ENCODE measurements at regions not wholly inside any gene's neighbourhood (a gene's known extent, or its start where the extent isn't known, plus 50 kb on each side); places are given as distances from the start of the nearest gene placed in this dataset.
A peak's percentile ranks its signal among the peaks of the same experiment; 100 is the strongest.

GRCh38 chr13:84649853-84650252 is 767.6 kb upstream of the SLITRK1 start:
- no TSS peak for BruUV-seq (replicated peaks)
- H3K79me1 ChIP-seq (ENCODE audit: low read depth in 1 of 2, low read length in 2 of 2): no peaks in the 10 kb centered on the region
- intact Hi-C loops (cut with micrococcal nuclease): no loop called here
- in situ Hi-C loops (cut with MboI; ENCODE audit: low sequenced_read_pairs): no loop called here
- H3K4me3 ChIP-seq (ENCODE audit: insufficient read depth, low read depth, low read length): no peak overlapping the region
- CTCF ChIA-PET: interaction anchor here (0.6 kb wide), 1 partner anchor 717 kb away, joined by 3 read pairs; no protein-coding TSS in a partner anchor
- peaks cover 3% of the 10 kb centered on the region; the same call in 1 of the 2 replicates for H3K4me1 ChIP-seq (ENCODE audit: control insufficient read depth, insufficient read depth, low read length)
- peak overlapping the region; percentile 38 for H2BK5ac ChIP-seq (ENCODE audit: low read depth, low read length, poor library complexity, severe bottlenecking)
- H3K4me2 ChIP-seq (ENCODE audit: low read depth, low read length): no peak overlapping the region
- H4K20me1 ChIP-seq (ENCODE audit: insufficient read depth, low read length): no peaks in the 10 kb centered on the region
- no peak overlapping the region for H2AFZ ChIP-seq (replicated peaks; ENCODE audit: low read length, poor library complexity)
- no peak overlapping the region for H4K91ac ChIP-seq (ENCODE audit: insufficient read depth, low read depth, low read length)
- no peak for TF ChIP-seq BHLHE40 (IDR thresholded peaks at IDR 0.05; ENCODE audit: low read depth, low read length)
- TF ChIP-seq MAZ (IDR thresholded peaks at IDR 0.05; ENCODE audit: borderline replicate concordance, low read depth, low read length): no peak
- no peak for TF ChIP-seq RFX5 (IDR thresholded peaks at IDR 0.05; ENCODE audit: low read depth, low read length)
- TF ChIP-seq FOS (IDR thresholded peaks at IDR 0.05; ENCODE audit: low read depth, low read length): no peak
- TF ChIP-seq MAFK (IDR thresholded peaks at IDR 0.05; ENCODE audit: low read depth, low read length): no peak
- TF ChIP-seq SMC3 (IDR thresholded peaks at IDR 0.05; ENCODE audit: low read depth, low read length): no peak
- no peak for TF ChIP-seq RCOR1 (IDR thresholded peaks at IDR 0.05; ENCODE audit: insufficient replicate concordance, low read length)
- TF ChIP-seq CEBPB (IDR thresholded peaks at IDR 0.05; ENCODE audit: low read depth, low read length): no peak
- no peak for TF ChIP-seq POLR2A (IDR thresholded peaks at IDR 0.05; ENCODE audit: low read depth, low read length)
- no peak for TF ChIP-seq ELK1 (IDR thresholded peaks at IDR 0.05; ENCODE audit: borderline replicate concordance, low read depth, low read length)
- TF ChIP-seq MXI1 (IDR thresholded peaks at IDR 0.05; ENCODE audit: borderline replicate concordance, low read depth, low read length): no peak
- H3K9ac ChIP-seq (ENCODE audit: low read depth, low read length): no peak overlapping the region
- H3K23ac ChIP-seq (ENCODE audit: low read depth, low read length): no peak overlapping the region
- no peak for ATAC-seq (ENCODE audit: low read depth)
- no peaks in the 10 kb centered on the region for H3K9me3 ChIP-seq (ENCODE audit: control insufficient read depth, insufficient read depth, low read length)
- no peaks in the 10 kb centered on the region for H3K27me3 ChIP-seq (ENCODE audit: control insufficient read depth, insufficient read depth, low read length)
- POLR2A ChIA-PET (ENCODE audit: unreplicated experiment): no interaction called here
- H3K27ac ChIP-seq (ENCODE audit: insufficient read depth, low read length): no peak overlapping the region
- dilution Hi-C loops (cut with HindIII; ENCODE audit: low sequenced_read_pairs, unreplicated experiment): no loop called here
- H2AK5ac ChIP-seq (ENCODE audit: low read depth, low read length): no peak overlapping the region
- H4K5ac ChIP-seq (ENCODE audit: low read depth, low read length): no peak overlapping the region
- no peaks in the 10 kb centered on the region for H3K9me1 ChIP-seq (ENCODE audit: insufficient read depth, low read length)
- no peak overlapping the region for H3K56ac ChIP-seq (ENCODE audit: extremely low read depth, insufficient read depth, low read length)
- H2BK15ac ChIP-seq (ENCODE audit: low read depth, low read length): no peak overlapping the region
- no peak overlapping the region; a peak in 1 of 4 replicates for H4K8ac ChIP-seq (ENCODE audit: low read depth in 2 of 2, low read length in 2 of 2)
- no peak overlapping the region for H2BK20ac ChIP-seq (ENCODE audit: low read depth, low read length)
- WGBS, 2 experiments (ENCODE audit: extremely low coverage in 2 of 2, insufficient read length in 1 of 2): no CpG with 5 or more reads among the region's 4 CpGs
- no peaks in the 10 kb centered on the region for H3K36me3 ChIP-seq (ENCODE audit: control insufficient read depth, insufficient read depth, low read length)
- H3K14ac ChIP-seq (replicated peaks; ENCODE audit: low read depth, low read length): no peak overlapping the region
- H3K4ac ChIP-seq (ENCODE audit: low read depth, low read length): no peak overlapping the region; the same call in 1 of the 2 replicates
- H2AK9ac ChIP-seq (replicated peaks; ENCODE audit: low read depth, low read length, poor library complexity): no peak overlapping the region
- DNase-seq: peak; percentile 48
- H2BK120ac ChIP-seq (ENCODE audit: low read depth, low read length): no peak overlapping the region
- no peak overlapping the region; the same call in 1 of the 2 replicates for H3K18ac ChIP-seq (ENCODE audit: low read depth, low read length)

Measured in IMR-90 (cell line).